Cardiac septum (tissue), 1 donor: ENCODE measurements at regions not wholly inside any gene's neighbourhood (a gene's known extent, or its start where the extent isn't known, plus 50 kb on each side); places are given as distances from the start of the nearest gene placed in this dataset.
"Not testable (repeated sequence)": the region's sequence is repeated elsewhere in the genome, so short reads cannot be mapped to it uniquely, and the experiment has no call there.

Source experiments
- DNase-seq: peaks from one replicate; pipeline ENCODE4 v3.0.0-alpha.2; 2020; ENCODE audit warnings: low spot score
- intact Hi-C: fragments of 100-400 bp; cut with DNase I; formaldehyde crosslinking; loops from one replicate; pipeline ENCODE4 v1.14.0; 2022
- donor health status: DM: no; HTN: no; CAD: no.

DNA sequence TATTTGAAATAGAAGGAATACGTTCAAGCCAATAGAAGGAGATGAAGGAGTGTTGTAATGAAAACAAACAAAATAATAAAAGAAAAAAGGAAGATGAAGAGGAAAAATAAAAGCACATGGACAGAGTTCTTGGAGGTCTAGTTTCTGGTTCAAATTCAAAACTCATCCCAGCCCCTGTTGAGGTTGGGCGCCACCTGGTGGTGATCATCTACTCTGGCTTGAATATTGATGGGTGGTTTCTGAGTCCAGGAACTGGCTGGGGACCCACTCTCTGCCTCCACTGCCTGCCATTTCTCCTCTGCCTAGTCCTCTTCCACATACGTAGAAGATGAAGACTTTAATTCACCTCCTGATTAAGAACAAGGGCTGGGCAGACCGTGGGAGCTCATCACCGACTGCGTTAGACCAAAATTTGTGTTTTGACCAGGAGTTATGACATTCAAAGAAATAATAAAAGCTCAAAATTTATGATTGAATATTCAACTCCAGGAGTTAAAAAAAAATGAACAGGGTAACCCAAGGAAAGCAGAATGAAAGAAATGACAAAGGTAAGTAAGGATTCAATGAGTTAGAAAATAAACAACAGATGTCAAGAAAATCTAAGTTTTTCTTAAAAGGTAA lies 99.0 kb upstream of the SLC1A3 start:
- intact Hi-C loops: loop anchor here (5.0 kb wide), 2 partner anchors 90 to 185 kb away; no protein-coding TSS in a partner anchor
- DNase-seq: peak; percentile 86

DNA sequence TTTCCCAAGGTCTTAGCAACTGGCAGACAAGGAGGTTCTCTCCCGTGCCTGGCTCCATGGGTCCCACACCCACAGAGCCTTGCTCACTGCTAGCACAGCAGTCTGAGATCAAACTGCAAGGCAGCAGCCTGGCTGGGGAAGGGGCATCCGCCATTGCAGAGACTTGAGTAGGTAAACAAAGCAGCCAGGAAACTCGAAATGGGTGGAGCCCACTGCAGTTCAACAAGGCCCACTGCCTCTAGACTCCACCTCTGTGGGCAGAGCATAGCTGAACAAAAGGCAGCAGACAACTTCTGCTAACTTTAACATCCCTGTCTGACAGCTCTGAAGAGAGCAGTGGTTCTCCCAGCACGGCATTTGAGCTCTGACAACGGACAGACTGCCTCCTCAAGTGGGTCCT lies 98.1 kb upstream of the SLC1A3 start:
- DNase-seq: not testable (repeated sequence)
- intact Hi-C loops: loop anchor here (5.0 kb wide), 2 partner anchors 91 to 184 kb away; no protein-coding TSS in a partner anchor

DNA sequence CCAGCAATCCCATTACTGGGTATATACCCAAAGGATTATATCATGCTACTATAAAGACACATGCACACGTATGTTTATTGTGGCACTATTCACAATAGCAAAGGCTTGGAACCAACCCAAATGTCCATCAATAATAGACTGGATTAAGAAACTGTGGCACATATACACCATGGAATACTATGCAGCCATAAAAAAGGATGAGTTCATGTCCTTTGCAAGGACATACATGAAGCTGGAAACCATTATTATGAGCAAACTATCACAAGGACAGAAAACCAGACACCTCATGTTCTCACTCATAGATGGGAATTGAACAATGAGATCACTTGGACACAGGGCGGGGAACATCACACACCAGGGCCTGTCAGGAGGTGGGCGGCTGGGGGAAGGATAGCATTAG lies 92.8 kb upstream of the SLC1A3 start:
- intact Hi-C loops, DNase-seq: not testable (repeated sequence)

DNA sequence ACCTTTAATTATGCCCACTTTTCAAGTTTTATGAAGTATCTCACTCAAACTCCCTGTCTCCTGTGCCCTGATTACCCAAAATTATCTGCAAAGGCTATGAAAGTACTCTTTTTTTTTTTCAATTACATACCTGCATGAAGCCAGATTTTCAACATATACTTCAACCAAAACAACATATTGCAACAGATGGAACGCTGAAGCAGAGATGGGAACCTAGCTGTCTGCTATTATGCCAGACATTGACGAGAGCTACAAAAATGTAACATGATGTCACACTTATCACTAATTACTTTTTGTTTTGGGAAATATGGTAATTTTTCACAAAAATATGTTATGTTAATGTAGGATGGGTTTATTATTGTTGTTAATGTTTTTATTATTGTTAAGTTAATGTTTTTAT lies 86.5 kb upstream of the SLC1A3 start:
- intact Hi-C loops: loop anchor here (5.0 kb wide), 1 partner anchor 87 kb away; the partner anchor contains the start of gene SLC1A3
- DNase-seq: no peak

DNA sequence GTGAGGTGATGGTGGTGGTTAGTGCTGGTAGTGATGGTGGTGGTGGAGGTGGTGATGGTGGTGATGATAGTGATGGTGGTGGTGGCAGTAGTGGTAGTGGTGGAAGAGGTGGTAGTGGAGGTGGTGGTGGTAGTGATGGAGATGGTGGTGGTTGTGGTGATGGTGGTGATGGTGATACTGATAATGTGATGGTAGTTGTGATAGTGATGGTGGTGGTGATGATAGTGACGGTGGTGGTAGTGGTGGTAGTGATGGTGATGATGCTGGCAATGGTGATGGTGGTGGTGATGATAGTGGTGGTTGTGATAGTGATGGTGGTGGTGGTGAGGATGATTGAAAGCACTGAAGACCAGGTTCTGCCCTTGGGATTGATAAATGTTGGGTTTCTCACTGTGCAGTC lies 85.2 kb upstream of the SLC1A3 start:
- no peak for DNase-seq
- intact Hi-C loops: loop anchor here (5.0 kb wide), 1 partner anchor 86 kb away; the partner anchor contains the start of gene SLC1A3

DNA sequence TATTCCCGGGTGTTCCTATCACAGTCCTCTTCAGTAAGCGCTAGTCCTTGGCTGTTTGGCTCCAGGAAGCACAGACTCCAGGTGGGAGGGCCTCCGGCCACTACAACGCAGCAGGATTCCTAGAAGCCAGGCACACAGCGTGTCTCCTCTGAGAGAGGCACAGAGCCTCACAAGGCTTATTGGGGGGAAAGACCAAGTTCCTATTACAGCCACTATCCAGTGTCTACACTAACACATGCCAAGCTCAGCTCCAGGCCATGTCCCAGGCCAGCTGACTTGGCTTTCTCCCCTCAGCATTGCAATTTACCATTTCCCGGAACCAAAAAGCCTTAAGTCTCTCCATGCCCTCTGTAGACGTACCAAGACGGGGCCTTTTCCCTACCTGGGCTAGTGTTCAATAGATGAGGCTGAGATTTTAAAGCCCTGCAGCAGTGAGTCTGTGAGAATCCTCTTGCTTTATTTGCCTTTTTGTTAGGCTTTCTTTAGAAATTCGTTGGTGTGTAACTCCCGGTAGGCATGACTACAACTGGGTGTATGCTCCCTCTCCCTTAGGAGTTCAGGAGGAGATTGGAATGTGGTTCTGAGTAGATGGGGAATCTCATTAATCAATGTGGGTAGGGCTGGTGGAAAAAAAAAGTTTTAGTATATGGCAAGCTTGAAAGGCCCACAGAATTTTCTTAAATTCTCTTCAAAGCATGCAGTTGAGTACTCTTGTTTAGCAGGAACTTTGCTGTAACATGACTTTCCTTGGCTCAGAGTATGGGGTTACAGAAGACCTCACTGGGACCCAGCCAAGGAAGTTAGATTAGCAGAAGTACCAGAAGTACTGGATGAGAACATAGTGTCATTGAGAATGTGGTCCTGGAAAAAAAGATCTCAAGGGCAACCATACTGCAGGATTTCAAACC lies 84.3 kb upstream of the SLC1A3 start:
- intact Hi-C loops: loop anchor here (5.0 kb wide), 1 partner anchor 85 kb away; the partner anchor contains the start of gene SLC1A3
- DNase-seq: no peak

DNA sequence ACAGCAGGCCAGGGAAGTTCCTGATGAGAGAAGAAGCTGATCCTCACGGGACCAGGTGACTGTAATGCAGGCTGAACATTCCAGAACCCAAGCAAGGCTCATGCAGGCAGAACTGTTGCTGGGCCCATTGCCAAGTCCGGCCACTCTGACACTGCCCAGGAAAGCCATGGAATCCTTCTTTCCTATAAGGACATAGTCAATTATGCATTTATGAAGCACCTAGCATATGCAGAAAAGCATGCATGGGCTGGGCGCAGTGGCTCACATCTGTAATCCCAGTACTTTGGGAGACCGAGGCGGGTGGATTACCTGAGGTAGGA lies 83.7 kb upstream of the SLC1A3 start:
- intact Hi-C loops: loop anchor here (5.0 kb wide), 1 partner anchor 85 kb away; the partner anchor contains the start of gene SLC1A3
- DNase-seq: no peak

DNA sequence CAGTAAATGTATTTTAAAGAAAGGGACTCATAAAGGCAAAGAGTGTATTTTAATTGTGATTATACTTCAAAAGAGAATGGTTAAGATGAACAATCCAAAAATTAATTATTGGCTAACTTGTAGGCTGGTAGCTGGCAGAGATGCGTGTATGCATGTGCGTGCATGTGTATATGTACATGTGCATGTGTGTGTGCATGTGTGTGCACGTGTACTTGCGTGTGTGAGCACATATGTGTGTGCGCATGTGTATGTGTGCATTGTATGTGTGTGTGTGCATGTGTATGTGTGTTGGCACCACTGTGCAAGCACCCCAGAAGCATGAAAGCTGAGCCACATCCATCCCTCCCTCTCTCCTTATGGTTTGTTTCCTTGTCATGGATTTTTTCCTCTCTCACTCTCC lies 83.0 kb upstream of the SLC1A3 start:
- intact Hi-C loops: loop anchor here (5.0 kb wide), 1 partner anchor 84 kb away; the partner anchor contains the start of gene SLC1A3
- DNase-seq: no peak

DNA sequence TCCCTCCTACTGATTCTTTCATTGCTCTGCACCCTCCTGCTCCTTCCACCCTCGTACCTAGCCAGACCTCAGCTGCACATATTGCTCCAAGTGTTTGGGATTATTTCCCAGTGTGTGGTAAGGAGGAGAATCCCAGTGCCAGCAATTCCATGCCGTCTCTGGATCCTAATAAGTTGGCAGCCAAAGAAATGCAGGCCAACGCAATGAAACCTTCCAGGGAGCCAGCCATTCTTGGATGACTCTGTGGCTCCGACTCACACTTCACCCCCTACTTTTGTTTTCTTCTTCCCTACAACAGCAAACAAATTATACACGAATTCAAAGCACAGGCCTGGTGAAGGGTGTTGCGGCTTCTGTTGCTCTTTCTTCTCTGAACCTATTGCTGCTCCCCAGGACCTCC lies 82.5 kb upstream of the SLC1A3 start:
- intact Hi-C loops: loop anchor here (5.0 kb wide), 1 partner anchor 83 kb away; the partner anchor contains the start of gene SLC1A3
- DNase-seq: no peak

DNA sequence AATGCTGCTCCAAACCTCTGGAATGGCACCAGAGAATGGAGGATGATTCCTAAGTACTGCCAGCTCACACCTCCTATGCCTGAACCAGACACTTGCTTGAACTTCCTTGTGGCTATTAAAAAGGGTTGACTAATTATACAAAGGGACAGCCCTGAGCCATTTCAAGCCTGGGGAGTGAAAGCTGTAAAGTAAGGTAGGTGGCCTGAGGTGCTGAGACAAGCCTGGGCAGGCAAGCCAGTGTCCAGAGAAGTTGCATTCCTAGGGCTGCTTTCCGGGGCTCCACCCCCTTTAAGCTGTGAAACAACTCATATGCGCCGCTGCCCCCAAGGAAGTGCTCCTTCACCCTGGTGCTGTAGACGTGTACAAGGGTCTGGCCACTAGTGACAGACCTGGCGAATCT lies 79.9 kb upstream of the SLC1A3 start:
- intact Hi-C loops: no loop called here
- DNase-seq: no peak

DNA sequence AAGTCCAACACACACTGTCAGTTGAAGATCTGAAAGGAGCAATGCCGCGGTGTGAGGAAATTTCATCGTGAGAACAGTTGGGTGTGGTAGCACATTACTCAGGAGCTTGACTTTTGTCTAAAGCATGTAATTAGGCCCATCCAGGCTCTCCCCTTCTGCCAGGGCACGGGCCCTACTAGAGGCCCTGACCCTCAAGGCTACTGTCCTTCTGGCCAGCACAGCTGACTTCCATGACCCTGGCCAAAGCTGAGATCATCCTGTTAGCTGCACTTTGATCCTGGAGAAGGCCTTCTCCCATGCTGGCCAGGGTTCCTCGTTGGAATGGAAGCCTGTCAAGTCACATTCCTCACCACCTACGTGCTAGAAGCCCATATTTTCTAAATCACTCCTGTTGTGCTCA lies 77.8 kb upstream of the SLC1A3 start:
- no peak for DNase-seq
- intact Hi-C loops: no loop called here

DNA sequence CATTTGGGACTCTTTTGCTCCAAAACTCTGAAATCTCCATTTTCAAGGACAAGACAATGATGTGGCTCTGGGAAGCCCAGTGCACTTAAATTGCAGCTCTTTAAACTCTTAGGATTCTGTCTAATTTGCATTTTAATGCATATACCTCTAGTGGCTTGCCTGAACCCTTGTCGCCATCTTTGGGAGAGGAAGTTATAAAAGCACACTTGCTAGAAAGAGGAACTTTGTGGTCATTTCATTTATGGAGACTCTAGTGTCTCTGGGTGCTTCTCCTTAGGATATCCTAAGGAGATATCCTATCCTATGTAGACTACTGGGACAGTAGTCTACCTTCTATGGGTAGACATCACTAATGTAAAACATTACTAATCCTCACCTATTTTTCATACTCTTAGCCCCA lies 77.3 kb upstream of the SLC1A3 start:
- intact Hi-C loops: no loop called here
- DNase-seq: no peak

DNA sequence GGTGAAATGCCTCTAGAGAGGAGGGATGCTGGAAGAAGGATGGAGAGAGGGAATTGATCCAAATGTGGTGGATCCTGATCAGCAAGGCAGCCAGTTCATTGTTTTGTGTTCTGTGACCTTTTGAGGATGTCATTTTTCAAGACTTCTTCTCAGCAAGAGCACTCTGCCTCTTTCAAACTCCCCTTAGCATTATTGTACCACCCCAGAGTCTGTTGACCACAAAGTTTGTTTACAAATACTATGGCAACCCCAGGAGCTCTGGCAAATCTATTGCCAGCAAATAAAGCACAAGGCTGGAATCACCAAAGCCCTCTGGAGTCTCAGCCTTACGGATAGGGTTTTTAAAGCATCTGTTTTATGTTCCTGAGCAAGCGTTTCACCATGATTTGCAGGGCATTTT lies 76.2 kb upstream of the SLC1A3 start:
- intact Hi-C loops: no loop called here
- no peak for DNase-seq

DNA sequence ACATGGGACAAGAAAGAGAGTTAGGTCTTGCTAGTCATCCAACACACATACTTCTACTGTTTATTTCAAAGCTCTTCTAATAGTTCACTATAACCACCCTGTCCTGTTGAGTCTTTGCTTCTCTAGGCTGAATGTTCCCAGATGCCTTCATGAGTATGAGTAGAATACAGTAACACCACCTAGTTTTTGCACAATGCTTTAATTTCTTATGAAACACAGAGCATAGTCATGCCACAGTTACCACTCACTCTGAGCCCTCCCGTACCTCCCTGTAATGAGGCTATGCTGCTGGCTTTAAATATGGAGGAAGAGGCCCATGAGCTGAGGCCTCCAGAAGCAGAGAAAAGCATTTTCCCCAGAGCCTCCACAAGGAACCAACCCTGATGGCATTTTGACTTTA lies 75.0 kb upstream of the SLC1A3 start:
- no peak for DNase-seq
- intact Hi-C loops: no loop called here

DNA sequence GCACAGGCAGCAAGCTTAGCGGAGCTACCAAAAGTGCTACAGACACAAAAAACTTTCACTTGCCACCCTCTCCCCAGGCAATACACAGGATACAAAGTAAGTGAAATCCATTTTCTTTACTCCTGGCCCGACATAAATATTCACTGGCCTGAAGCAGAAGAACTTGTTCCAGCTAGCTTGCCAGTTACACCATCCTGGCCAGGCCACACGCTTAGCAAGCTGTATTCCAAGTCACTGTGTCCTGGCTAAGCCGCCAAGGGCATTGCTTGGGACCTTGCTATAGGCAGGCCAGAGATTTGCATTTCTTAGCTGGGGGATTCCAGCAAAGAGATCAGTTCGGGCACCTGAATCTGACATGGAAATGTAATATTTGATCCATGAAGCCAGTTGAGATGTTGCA lies 71.0 kb upstream of the SLC1A3 start:
- DNase-seq: no peak
- intact Hi-C loops: no loop called here

DNA sequence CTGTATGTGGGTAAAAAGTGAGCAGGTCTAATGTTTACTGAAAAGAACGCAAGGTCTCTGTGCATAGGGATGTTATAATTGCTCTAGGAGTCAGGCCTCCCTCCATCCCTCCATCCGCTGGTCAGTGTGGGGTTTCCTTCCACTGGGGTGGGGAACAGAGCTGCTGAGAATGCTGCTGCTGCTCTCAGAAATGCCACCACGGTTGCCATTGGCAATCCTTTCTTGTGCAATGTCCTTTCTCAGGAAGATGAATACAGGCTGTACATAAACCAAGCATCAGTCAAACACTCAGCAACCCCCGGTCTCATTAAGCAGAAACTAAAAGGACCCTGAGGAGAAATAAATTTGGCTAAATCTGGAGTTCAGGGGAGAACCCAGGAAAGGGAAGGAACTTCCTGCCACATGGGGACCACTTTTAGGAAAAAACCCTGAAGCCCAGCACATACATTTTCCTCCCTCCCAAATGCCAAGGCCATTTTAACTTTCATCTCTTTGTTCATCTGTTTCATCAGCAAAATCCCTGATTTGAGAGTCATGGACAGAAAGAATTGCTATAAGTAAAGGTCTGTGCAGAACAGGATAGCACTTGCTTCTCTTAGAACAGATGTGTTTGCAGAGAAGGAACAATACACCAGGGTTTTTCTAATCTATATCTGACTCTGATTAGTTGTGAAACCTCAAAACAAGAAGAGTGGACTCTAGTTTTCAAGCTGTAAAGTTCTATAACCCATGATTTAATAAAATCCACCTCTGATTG lies 70.4 kb upstream of the SLC1A3 start:
- intact Hi-C loops: no loop called here

DNA sequence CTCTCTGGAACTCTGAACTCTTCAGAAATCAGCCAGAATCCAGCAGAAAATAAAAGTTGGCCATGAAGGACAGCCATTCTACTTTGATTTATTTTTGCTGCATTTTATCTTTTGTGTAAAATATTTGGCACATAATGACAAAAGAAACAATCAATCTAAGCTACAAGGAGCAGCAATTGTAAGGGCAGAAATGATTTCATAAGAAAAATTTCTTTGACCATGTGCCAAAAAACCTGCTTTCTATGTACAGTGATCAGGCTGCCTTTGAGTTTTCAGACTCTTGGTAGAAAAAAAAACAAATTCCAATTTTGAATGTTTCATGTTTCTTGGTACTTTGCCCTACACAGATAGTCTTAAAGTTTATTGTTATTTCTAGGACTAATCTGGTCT lies 69.8 kb upstream of the SLC1A3 start:
- intact Hi-C loops: no loop called here
- no peak for DNase-seq

More for the DNA sequence above, 70.4 kb upstream of the SLC1A3 start:
- no peak for DNase-seq

DNA sequence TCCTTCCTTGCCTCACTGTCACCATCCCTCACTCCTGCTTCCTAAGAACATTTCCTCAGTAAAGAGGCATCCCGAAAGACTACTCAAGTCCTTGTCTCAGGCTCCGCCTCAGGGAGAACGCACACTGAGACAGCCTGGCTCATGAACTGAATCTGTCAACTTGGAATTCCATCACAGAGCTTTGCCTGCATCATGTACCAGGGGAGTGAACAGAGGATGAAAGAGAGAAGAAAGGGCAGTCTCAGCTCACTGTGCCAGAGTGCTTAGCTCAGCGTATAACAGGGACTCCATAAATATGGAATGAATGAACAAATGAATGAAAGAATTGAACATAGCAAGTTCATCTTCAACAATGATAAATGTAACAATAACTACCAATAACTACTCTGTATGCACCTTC lies 68.7 kb upstream of the SLC1A3 start:
- intact Hi-C loops: no loop called here
- DNase-seq: no peak

DNA sequence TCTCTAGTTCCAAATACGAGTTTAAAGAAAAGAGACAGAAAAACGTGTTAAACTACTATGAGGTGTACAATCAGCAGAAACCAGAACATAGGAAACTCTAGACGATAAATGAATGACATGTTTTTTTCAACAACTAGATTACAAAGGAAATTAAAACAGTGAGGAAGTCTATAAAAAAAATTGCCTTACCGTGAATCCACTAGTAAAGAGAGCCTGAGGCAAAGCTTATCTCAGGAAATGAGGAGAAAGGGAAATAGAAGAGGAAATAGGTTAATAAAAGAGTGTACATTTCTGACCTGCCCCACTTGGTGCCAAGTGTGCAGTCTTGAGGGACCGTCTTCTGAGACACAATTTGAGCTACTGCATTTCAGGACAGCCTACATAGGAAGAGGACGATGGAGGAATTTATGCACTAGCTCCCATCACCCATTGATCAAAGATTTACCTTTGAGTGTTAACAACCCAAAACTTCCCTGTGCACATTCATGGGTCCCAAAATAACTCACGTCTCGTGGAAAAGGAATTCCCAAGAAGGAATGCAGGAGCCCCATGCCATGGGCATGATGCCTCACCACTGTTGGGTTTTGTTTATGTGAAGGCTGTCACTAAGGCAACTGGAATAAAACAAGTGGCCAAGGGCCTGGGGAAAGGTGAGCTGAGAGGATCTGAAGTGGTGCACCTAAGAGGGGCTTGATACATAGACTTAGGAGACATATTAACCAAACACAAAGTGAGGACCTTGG lies 53.6 kb upstream of the SLC1A3 start:
- no peak for DNase-seq
- intact Hi-C loops: no loop called here
